Ishikawa (cell line): ENCODE measurements at regions not wholly inside any gene's neighbourhood (a gene's known extent, or its start where the extent isn't known, plus 50 kb on each side); places are given as distances from the start of the nearest gene placed in this dataset.

Source experiments
- CEBPB ChIP-seq: IDR thresholded peaks from 2 replicates; pipeline ENCODE4 v1.6.1; 2012
- CREB1 ChIP-seq: IDR thresholded peaks from 2 replicates; pipeline ENCODE4 v1.6.1; 2012; ENCODE audit warnings: low read depth
- EGR1 ChIP-seq: IDR thresholded peaks from 2 replicates; pipeline ENCODE4 v1.6.1; 2012
- EP300 ChIP-seq: IDR thresholded peaks from 2 replicates; pipeline ENCODE4 v1.6.1; 2012; ENCODE audit warnings: borderline replicate concordance
- FOXM1 ChIP-seq: IDR thresholded peaks from 2 replicates; pipeline ENCODE4 v1.6.1; 2012; ENCODE audit warnings: low read depth, borderline replicate concordance
- NFIC ChIP-seq: IDR thresholded peaks from 2 replicates; pipeline ENCODE4 v1.6.1; 2012
- RAD21 ChIP-seq: IDR thresholded peaks from 2 replicates; pipeline ENCODE4 v1.6.1; 2012; ENCODE audit warnings: low read depth
- TAF1 ChIP-seq: IDR thresholded peaks from 2 replicates; pipeline ENCODE4 v1.6.1; 2012; ENCODE audit warnings: low read depth, mild to moderate bottlenecking
- TCF12 ChIP-seq: IDR thresholded peaks from 2 replicates; pipeline ENCODE4 v1.6.1; 2012; ENCODE audit warnings: low read depth
- TEAD4 ChIP-seq: IDR thresholded peaks from 2 replicates; pipeline ENCODE4 v1.6.1; 2012
- USF1 ChIP-seq: IDR thresholded peaks from 2 replicates; pipeline ENCODE4 v1.6.1; 2012
- YY1 ChIP-seq: IDR thresholded peaks from 2 replicates; pipeline ENCODE4 v1.6.1; 2012; ENCODE audit warnings: low read depth
- ZBTB7A ChIP-seq: IDR thresholded peaks from 2 replicates; pipeline ENCODE4 v1.6.1; 2012; ENCODE audit warnings: low read depth
- TF ChIP-seq, protein P1 (sequence below): IDR thresholded peaks from 2 replicates; pipeline ENCODE4 v1.6.1; 2012
- TF ChIP-seq, protein P2 (sequence below): IDR thresholded peaks from 2 replicates; pipeline ENCODE4 v1.6.1; 2012; ENCODE audit warnings: low read depth, mild to moderate bottlenecking

- TF ChIP-seq FOXM1 (no peak), CEBPB (no peak), CREB1 (no peak), EGR1 (no peak)
- TF ChIP-seq, protein P1, sequence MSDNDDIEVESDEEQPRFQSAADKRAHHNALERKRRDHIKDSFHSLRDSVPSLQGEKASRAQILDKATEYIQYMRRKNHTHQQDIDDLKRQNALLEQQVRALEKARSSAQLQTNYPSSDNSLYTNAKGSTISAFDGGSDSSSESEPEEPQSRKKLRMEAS: no peak
Observed at GRCh38 chr12:94074216-94074979, 74.0 kb upstream of the PLXNC1 start.

DNA sequence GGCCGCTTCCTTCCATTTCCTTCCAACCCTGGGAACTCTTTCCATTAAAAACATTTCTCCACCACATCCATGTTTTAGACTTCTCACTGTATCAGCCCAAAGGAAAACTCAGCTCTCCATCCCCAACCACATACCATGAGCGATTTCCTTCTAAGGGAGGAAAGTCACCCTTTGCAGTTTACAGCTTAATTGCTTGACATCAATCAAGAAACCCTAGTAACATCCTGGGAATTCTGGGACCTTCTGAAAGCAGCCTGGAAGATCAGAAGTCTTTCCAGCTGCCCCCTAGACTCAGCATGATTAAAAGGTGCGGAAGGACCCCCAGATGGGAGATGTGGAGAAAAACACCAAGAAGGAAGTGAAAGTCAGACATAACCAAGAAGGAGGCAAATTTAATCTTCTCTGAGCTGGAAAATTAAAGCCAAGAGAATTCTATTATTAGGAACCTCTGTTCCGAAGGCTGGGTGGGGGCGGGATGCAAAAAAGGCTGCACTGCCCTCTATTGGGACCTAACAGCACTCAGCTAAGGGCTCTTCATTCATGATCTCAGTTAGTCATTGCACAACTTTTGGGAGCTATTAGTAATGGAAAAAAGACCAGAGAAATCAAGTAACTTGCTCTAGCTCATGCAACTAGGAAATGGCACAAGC lies 73.3 kb upstream of the PLXNC1 start:
- TF ChIP-seq CEBPB: peak; percentile 73; the same call in 1 of the 2 replicates
- no peak for TF ChIP-seq TCF12
- peak; percentile 44 for TF ChIP-seq RAD21

- TF ChIP-seq, protein P2, sequence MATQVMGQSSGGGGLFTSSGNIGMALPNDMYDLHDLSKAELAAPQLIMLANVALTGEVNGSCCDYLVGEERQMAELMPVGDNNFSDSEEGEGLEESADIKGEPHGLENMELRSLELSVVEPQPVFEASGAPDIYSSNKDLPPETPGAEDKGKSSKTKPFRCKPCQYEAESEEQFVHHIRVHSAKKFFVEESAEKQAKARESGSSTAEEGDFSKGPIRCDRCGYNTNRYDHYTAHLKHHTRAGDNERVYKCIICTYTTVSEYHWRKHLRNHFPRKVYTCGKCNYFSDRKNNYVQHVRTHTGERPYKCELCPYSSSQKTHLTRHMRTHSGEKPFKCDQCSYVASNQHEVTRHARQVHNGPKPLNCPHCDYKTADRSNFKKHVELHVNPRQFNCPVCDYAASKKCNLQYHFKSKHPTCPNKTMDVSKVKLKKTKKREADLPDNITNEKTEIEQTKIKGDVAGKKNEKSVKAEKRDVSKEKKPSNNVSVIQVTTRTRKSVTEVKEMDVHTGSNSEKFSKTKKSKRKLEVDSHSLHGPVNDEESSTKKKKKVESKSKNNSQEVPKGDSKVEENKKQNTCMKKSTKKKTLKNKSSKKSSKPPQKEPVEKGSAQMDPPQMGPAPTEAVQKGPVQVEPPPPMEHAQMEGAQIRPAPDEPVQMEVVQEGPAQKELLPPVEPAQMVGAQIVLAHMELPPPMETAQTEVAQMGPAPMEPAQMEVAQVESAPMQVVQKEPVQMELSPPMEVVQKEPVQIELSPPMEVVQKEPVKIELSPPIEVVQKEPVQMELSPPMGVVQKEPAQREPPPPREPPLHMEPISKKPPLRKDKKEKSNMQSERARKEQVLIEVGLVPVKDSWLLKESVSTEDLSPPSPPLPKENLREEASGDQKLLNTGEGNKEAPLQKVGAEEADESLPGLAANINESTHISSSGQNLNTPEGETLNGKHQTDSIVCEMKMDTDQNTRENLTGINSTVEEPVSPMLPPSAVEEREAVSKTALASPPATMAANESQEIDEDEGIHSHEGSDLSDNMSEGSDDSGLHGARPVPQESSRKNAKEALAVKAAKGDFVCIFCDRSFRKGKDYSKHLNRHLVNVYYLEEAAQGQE: no peak
- no peak for TF ChIP-seq TAF1
- TF ChIP-seq ZBTB7A: no peak
- TF ChIP-seq NFIC: no peak
- TF ChIP-seq, protein P1: no peak
- TF ChIP-seq YY1: no peak
- TF ChIP-seq TCF12: no peak
- TF ChIP-seq EGR1: no peak
- no peak for TF ChIP-seq TEAD4
- TF ChIP-seq FOXM1: no peak
- no peak for TF ChIP-seq RAD21
- TF ChIP-seq EP300: no peak
- TF ChIP-seq USF1: no peak
- no peak for TF ChIP-seq CEBPB
- no peak for TF ChIP-seq CREB1
Observed at GRCh38 chr12:94077209-94077608, 71.2 kb upstream of the PLXNC1 start.

DNA sequence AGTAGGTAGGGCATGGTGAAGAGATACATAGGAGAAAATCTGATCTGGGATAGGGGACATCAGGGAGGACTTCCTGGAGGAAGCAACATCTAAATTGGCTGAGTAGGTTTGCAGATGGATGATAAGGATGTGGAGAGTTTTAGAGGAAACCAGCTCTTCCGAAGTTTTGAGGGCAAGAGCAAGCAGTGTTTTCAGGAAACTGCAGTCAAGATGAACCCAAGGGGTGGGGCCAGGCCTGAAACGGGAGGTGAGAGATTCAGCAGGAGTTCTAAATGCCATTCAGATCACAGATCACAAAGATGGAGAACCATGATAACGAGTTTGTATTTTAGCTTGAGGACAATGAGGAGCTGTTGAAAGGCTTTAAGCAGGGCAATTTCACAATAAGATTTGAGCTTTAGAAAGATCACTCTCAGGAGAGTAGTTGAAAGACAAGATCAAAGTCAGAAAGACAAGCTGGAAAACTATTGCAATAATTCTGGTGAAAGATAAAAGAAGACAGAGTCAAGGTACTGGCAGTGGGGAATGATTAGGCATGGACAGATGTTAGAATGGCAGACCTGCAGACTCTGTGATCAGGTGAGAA lies 70.1 kb upstream of the PLXNC1 start:
- no peak for TF ChIP-seq CEBPB
- TF ChIP-seq EP300: no peak
- no peak for TF ChIP-seq TEAD4
- no peak for TF ChIP-seq EGR1
- TF ChIP-seq YY1: no peak
- TF ChIP-seq, protein P2: no peak
- no peak for TF ChIP-seq NFIC
- no peak for TF ChIP-seq TAF1
- no peak for TF ChIP-seq ZBTB7A
- no peak for TF ChIP-seq USF1
- no peak for TF ChIP-seq CREB1
- no peak for TF ChIP-seq RAD21
- TF ChIP-seq, protein P1: no peak
- TF ChIP-seq FOXM1: no peak
- no peak for TF ChIP-seq TCF12

DNA sequence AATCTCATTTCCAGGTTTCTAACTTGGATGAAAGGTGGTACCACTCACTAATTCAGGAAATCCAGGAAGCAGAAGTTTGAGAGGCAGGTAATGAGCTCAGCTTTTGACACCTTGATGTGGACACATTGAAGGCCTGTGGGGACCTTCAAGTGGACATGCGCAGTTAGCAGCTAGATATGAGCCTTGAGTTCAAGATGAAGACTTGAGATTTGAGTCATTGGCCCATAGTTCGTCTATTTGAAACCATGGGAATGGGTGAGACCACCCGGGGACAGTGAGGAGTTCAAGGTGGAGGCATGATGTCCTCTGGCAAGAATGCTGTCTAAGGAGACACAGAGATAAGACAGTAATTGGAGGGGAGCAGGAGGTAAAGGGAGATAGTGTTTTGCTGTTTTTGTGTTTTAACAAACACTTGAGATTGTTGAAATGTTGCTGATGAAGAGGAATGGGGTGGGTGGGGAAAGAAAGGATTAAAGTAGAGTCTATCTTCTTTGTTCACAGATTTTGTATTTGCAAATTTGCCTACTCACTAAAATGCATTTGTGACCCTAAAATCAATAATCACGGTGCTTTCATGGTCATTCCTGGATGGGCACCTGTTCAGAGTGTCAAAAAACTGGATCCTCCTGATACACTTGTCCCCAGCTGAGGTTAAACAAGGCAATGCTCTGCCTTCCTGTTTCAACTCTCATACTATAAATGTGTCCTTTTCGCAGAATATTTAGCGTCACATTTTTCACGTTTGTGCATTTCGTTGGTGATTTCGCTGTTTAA lies 69.5 kb upstream of the PLXNC1 start:
- TF ChIP-seq YY1 (no peak), TAF1 (no peak), USF1 (no peak), ZBTB7A (no peak), EGR1 (no peak)
- TF ChIP-seq, protein P1: no peak
